ENCODE measurements at regions not wholly inside any gene's neighbourhood (a gene's known extent, or its start where the extent isn't known, plus 50 kb on each side); places are given as distances from the start of the nearest gene placed in this dataset.

GRCh38 chr13:44317752-44318151 lies 55.9 kb upstream of the SERP2 start:
- Histone ChIP-seq H3K9me3 (ENCODE audit: low read length) (no peaks in the 10 kb centered on the region), H3K79me2 (ENCODE audit: insufficient read depth, low read depth, low read length) (no peaks in the 10 kb centered on the region), H3K4me1 (ENCODE audit: insufficient read depth, low read length, poor library complexity, severe bottlenecking) (no peaks in the 10 kb centered on the region), H3K27ac (ENCODE audit: low read depth, low read length, poor library complexity, severe bottlenecking) (no peak overlapping the region), H3K4me2 (ENCODE audit: low read length) (no peak overlapping the region), H3K9me2 (ENCODE audit: insufficient read depth, low read length) (no peaks in the 10 kb centered on the region), H2AFZ (ENCODE audit: low read length) (no peak overlapping the region), H3K36me3 (ENCODE audit: insufficient read depth, low read length) (no peaks in the 10 kb centered on the region), H3K4me3 (ENCODE audit: low read depth, low read length, poor library complexity, severe bottlenecking) (no peak overlapping the region), H4K20me1 (ENCODE audit: insufficient read depth, low read length) (no peaks in the 10 kb centered on the region)
- BruUV-seq (replicated peaks), result no TSS peak
- TF ChIP-seq EZH2phosphoT487 (IDR thresholded peaks at IDR 0.05; ENCODE audit: borderline replicate concordance, low read depth, low read length), result no peak
- no peak for TF ChIP-seq CTCF (conservative IDR thresholded peaks at IDR 0.05; ENCODE audit: low read length)
- intact Hi-C loops (cut with micrococcal nuclease; ENCODE audit: unreplicated experiment), result no loop called here
- POLR2A ChIA-PET, result interaction anchor here (1.3 kb wide), 1 partner anchor 13 kb away, joined by 3 read pairs; no protein-coding TSS in a partner anchor
- DNase-seq (ENCODE audit: low spot score), result no peak
- CTCF ChIA-PET (ENCODE audit: unreplicated experiment), result no interaction called here

DNA sequence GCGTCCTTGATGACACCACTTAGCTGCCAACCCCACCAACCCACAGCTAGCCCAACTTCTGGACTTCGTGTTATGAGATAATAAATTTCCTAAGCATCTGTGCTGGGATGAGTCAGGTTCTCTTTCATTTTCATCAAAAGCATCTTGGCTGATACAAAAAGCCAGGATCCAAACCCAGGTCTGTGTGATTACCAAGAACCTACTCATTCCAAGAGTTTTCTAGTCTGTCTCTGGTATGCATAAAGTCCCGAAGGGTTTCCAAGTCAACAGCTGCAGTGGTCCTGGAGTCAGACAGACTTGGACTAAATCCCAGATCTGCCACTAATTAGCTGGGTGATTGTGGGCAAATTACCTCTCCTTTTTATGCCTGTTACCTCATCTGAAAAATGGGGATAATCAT lies 55.5 kb upstream of the SERP2 start:
- Histone ChIP-seq H3K79me2 (ENCODE audit: insufficient read depth, low read depth, low read length) (no peaks in the 10 kb centered on the region), H3K27ac (ENCODE audit: low read depth, low read length, poor library complexity, severe bottlenecking) (no peak overlapping the region), H3K4me1 (ENCODE audit: insufficient read depth, low read length, poor library complexity, severe bottlenecking) (no peaks in the 10 kb centered on the region), H3K9me2 (ENCODE audit: insufficient read depth, low read length) (no peaks in the 10 kb centered on the region), H3K36me3 (ENCODE audit: insufficient read depth, low read length) (no peaks in the 10 kb centered on the region), H3K4me3 (ENCODE audit: low read depth, low read length, poor library complexity, severe bottlenecking) (no peak overlapping the region), H3K9me3 (ENCODE audit: low read length) (no peaks in the 10 kb centered on the region), H2AFZ (ENCODE audit: low read length) (no peak overlapping the region), H4K20me1 (ENCODE audit: insufficient read depth, low read length) (no peaks in the 10 kb centered on the region), H3K4me2 (ENCODE audit: low read length) (no peak overlapping the region)
- ChIA-PET CTCF (ENCODE audit: unreplicated experiment) (no interaction called here), POLR2A (no interaction called here)
- intact Hi-C loops (cut with micrococcal nuclease; ENCODE audit: unreplicated experiment), result no loop called here
- no peak for TF ChIP-seq EZH2phosphoT487 (IDR thresholded peaks at IDR 0.05; ENCODE audit: borderline replicate concordance, low read depth, low read length)
- TF ChIP-seq CTCF (conservative IDR thresholded peaks at IDR 0.05; ENCODE audit: low read length), result no peak
- DNase-seq (ENCODE audit: low spot score), result no peak
- BruUV-seq (replicated peaks), result no TSS peak

- ChIA-PET POLR2A (interaction anchor here (1.1 kb wide), 1 partner anchor 14 kb away, joined by 3 read pairs; no protein-coding TSS in a partner anchor), CTCF (ENCODE audit: unreplicated experiment) (no interaction called here)
- no peak overlapping the region for H2AFZ ChIP-seq (ENCODE audit: low read length)
- H3K4me2 ChIP-seq (ENCODE audit: low read length), result no peak overlapping the region
- H3K36me3 ChIP-seq (ENCODE audit: insufficient read depth, low read length), result no peaks in the 10 kb centered on the region
- no TSS peak for BruUV-seq (replicated peaks)
- no peaks in the 10 kb centered on the region for H3K79me2 ChIP-seq (ENCODE audit: insufficient read depth, low read depth, low read length)
- no peak for DNase-seq (ENCODE audit: low spot score)
- intact Hi-C loops (cut with micrococcal nuclease; ENCODE audit: unreplicated experiment), result no loop called here
- no peaks in the 10 kb centered on the region for H3K9me2 ChIP-seq (ENCODE audit: insufficient read depth, low read length)
- H4K20me1 ChIP-seq (ENCODE audit: insufficient read depth, low read length), result no peaks in the 10 kb centered on the region
- no peak overlapping the region for H3K27ac ChIP-seq (ENCODE audit: low read depth, low read length, poor library complexity, severe bottlenecking)
- H3K4me1 ChIP-seq (ENCODE audit: insufficient read depth, low read length, poor library complexity, severe bottlenecking), result no peaks in the 10 kb centered on the region
- no peaks in the 10 kb centered on the region for H3K9me3 ChIP-seq (ENCODE audit: low read length)
- H3K4me3 ChIP-seq (ENCODE audit: low read depth, low read length, poor library complexity, severe bottlenecking), result no peak overlapping the region
- TF ChIP-seq CTCF (conservative IDR thresholded peaks at IDR 0.05; ENCODE audit: low read length) (no peak), EZH2phosphoT487 (IDR thresholded peaks at IDR 0.05; ENCODE audit: borderline replicate concordance, low read depth, low read length) (no peak)
Measured at GRCh38 chr13:44320611-44321010, 53.0 kb upstream of the SERP2 start.

All from OCI-LY7 (cell line).